ENCODE measurements at regions not wholly inside any gene's neighbourhood (a gene's known extent, or its start where the extent isn't known, plus 50 kb on each side); places are given as distances from the start of the nearest gene placed in this dataset.
"Not testable (repeated sequence)": the region's sequence is repeated elsewhere in the genome, so short reads cannot be mapped to it uniquely, and the experiment has no call there.

- Histone ChIP-seq H3K4me3 (ENCODE audit: low read depth in 1 of 2, low read length in 2 of 2) (no peak overlapping the region), H3K36me3 (ENCODE audit: control insufficient read depth in 1 of 2, insufficient read depth in 2 of 2, low read length in 2 of 2) (no peaks in the 10 kb centered on the region), H3K4me1 (ENCODE audit: control insufficient read depth in 1 of 2, insufficient read depth in 2 of 2, low read length in 2 of 2) (no peaks in the 10 kb centered on the region), H3K9ac (ENCODE audit: low read depth in 1 of 2, low read length in 2 of 2) (no peak overlapping the region), H3K27ac (ENCODE audit: low read depth, low read length) (no peak overlapping the region), H3K27me3 (ENCODE audit: control insufficient read depth in 1 of 2, insufficient read depth in 2 of 2, low read length in 2 of 2) (no peaks in the 10 kb centered on the region), H3K9me3 (ENCODE audit: control insufficient read depth in 1 of 2, low read length in 2 of 2) (no peaks in the 10 kb centered on the region)
These were observed 216.8 kb upstream of the EEF2KMT start for GRCh38 chr16:5314377-5314776.

GRCh38 chr16:5309946-5310611 is 212.5 kb upstream of the EEF2KMT start:
- H3K9me3 ChIP-seq (ENCODE audit: control insufficient read depth in 1 of 2, low read length in 2 of 2): no peaks in the 10 kb centered on the region
- no peaks in the 10 kb centered on the region for H3K36me3 ChIP-seq (ENCODE audit: control insufficient read depth in 1 of 2, insufficient read depth in 2 of 2, low read length in 2 of 2)
- H3K4me1 ChIP-seq (ENCODE audit: control insufficient read depth in 1 of 2, insufficient read depth in 2 of 2, low read length in 2 of 2): no peaks in the 10 kb centered on the region
- no peak overlapping the region for H3K9ac ChIP-seq (ENCODE audit: low read depth in 1 of 2, low read length in 2 of 2)
- H3K4me3 ChIP-seq (ENCODE audit: low read depth in 1 of 2, low read length in 2 of 2): no peak overlapping the region
- H3K27me3 ChIP-seq (ENCODE audit: control insufficient read depth in 1 of 2, insufficient read depth in 2 of 2, low read length in 2 of 2): no peaks in the 10 kb centered on the region
- no peak overlapping the region for H3K27ac ChIP-seq (ENCODE audit: low read depth, low read length)

- Histone ChIP-seq H3K9me3 (ENCODE audit: control insufficient read depth in 1 of 2, low read length in 2 of 2) (peaks cover 0 to 5% of the 10 kb centered on the region in 2 donors), H3K9ac (ENCODE audit: low read depth in 1 of 2, low read length in 2 of 2) (no peak overlapping the region), H3K36me3 (ENCODE audit: control insufficient read depth in 1 of 2, insufficient read depth in 2 of 2, low read length in 2 of 2) (no peaks in the 10 kb centered on the region), H3K4me1 (ENCODE audit: control insufficient read depth in 1 of 2, insufficient read depth in 2 of 2, low read length in 2 of 2) (no peaks in the 10 kb centered on the region), H3K27ac (ENCODE audit: low read depth, low read length) (no peak overlapping the region), H3K4me3 (ENCODE audit: low read depth in 1 of 2, low read length in 2 of 2) (no peak overlapping the region), H3K27me3 (ENCODE audit: control insufficient read depth in 1 of 2, insufficient read depth in 2 of 2, low read length in 2 of 2) (no peaks in the 10 kb centered on the region)
These were observed 207.4 kb upstream of the EEF2KMT start for GRCh38 chr16:5305023-5305422.

DNA sequence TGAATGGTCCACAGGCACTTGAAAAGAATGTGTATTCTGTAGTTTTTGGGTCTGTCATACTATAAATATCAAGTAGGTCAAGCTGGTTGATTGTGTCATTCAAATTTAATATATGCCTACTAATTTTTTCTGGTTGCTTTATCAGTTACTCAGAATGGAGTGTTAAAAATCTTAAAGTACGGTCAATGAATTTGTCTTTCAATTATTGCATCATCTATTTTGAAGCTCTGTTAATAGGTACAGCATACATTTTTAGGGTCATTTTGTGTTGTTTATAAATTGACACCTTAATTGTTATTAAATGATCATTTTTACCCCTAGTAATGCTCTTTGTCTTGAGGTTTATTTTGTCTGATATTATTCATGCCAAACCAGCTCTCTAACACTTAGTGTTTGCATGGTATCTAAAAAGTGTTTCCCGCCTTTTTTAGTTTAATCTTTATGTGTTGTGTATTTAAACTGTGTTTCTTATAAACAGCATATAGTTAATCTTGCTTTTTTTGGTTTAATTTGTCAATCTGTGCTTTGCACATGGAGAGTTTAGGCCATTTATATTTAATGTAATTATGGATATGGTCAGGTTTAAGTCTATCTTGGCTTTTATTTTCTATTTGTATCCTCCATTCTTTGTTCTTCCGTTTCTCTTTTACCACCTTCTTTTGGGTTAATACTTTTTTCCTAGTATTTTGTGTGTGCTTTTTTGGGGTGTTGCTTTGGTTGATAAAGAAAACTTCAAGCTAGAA is 204.9 kb upstream of the EEF2KMT start:
- Histone ChIP-seq H3K9me3 (ENCODE audit: control insufficient read depth in 1 of 2, low read length in 2 of 2) (peaks cover 0 to 5% of the 10 kb centered on the region in 2 donors), H3K27ac (ENCODE audit: low read depth, low read length) (no peak overlapping the region), H3K36me3 (ENCODE audit: control insufficient read depth in 1 of 2, insufficient read depth in 2 of 2, low read length in 2 of 2) (no peaks in the 10 kb centered on the region), H3K4me1 (ENCODE audit: control insufficient read depth in 1 of 2, insufficient read depth in 2 of 2, low read length in 2 of 2) (no peaks in the 10 kb centered on the region), H3K9ac (ENCODE audit: low read depth in 1 of 2, low read length in 2 of 2) (no peak overlapping the region), H3K4me3 (ENCODE audit: low read depth in 1 of 2, low read length in 2 of 2) (no peak overlapping the region), H3K27me3 (ENCODE audit: control insufficient read depth in 1 of 2, insufficient read depth in 2 of 2, low read length in 2 of 2) (no peaks in the 10 kb centered on the region)

DNA sequence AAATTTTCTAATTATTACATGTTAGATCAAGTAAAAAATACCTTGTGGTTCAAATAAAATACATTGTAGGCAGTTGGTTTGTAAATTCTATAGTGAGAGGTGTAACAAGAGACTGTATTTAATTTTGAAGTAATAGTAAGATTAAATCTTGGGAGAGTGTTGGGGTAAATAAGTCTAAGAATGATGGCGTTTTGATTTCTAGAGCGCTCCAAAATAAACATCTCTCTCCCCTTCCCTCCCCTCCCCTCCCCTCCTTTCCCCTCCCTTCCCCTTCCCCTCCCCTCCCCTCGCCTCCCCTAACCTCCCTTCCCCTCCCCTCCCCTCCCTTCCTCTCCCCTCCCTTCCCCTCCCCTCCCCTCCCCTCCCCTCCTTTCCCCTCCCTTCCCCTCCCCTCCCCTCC is 200.6 kb upstream of the EEF2KMT start:
- H3K9me3 ChIP-seq (ENCODE audit: control insufficient read depth in 1 of 2, low read length in 2 of 2): peaks cover 0 to 3% of the 10 kb centered on the region in 2 donors
- H3K36me3 ChIP-seq (ENCODE audit: control insufficient read depth in 1 of 2, insufficient read depth in 2 of 2, low read length in 2 of 2): no peaks in the 10 kb centered on the region
- no peaks in the 10 kb centered on the region for H3K27me3 ChIP-seq (ENCODE audit: control insufficient read depth in 1 of 2, insufficient read depth in 2 of 2, low read length in 2 of 2)
- H3K4me1 ChIP-seq (ENCODE audit: control insufficient read depth in 1 of 2, insufficient read depth in 2 of 2, low read length in 2 of 2): no peaks in the 10 kb centered on the region
- no peak overlapping the region for H3K27ac ChIP-seq (ENCODE audit: low read depth, low read length)
- H3K4me3 ChIP-seq (ENCODE audit: low read depth in 1 of 2, low read length in 2 of 2): no peak overlapping the region
- no peak overlapping the region for H3K9ac ChIP-seq (ENCODE audit: low read depth in 1 of 2, low read length in 2 of 2)

DNA sequence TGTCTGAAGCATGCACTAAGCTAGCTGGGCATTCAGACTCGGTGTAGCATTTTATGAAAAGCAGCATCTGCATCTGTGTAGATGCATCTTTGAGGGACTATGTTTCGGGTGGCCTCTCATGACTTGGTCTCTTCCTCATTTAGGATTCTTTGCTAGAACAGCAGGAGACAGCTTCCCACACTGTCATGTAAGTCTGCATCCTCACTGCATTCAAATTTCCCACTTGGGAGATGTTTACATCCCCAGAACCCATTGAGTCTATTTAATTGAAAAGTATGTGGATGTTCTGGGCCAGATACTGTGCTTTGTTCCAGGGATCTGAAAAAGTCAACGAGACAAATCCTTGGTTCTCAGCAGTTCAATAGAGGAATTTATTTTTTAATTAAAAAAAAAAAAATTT is 198.6 kb upstream of the EEF2KMT start:
- Histone ChIP-seq H3K9me3 (ENCODE audit: control insufficient read depth in 1 of 2, low read length in 2 of 2) (no peaks in the 10 kb centered on the region), H3K27ac (ENCODE audit: low read depth, low read length) (no peak overlapping the region), H3K4me3 (ENCODE audit: low read depth in 1 of 2, low read length in 2 of 2) (no peak overlapping the region), H3K27me3 (ENCODE audit: control insufficient read depth in 1 of 2, insufficient read depth in 2 of 2, low read length in 2 of 2) (no peaks in the 10 kb centered on the region), H3K9ac (ENCODE audit: low read depth in 1 of 2, low read length in 2 of 2) (no peak overlapping the region), H3K4me1 (ENCODE audit: control insufficient read depth in 1 of 2, insufficient read depth in 2 of 2, low read length in 2 of 2) (no peaks in the 10 kb centered on the region), H3K36me3 (ENCODE audit: control insufficient read depth in 1 of 2, insufficient read depth in 2 of 2, low read length in 2 of 2) (no peaks in the 10 kb centered on the region)

GRCh38 chr16:5295304-5295703 is 197.7 kb upstream of the EEF2KMT start:
- H3K27me3 ChIP-seq (ENCODE audit: control insufficient read depth in 1 of 2, insufficient read depth in 2 of 2, low read length in 2 of 2); H3K9ac ChIP-seq (ENCODE audit: low read depth in 1 of 2, low read length in 2 of 2); H3K4me1 ChIP-seq (ENCODE audit: control insufficient read depth in 1 of 2, insufficient read depth in 2 of 2, low read length in 2 of 2); H3K9me3 ChIP-seq (ENCODE audit: control insufficient read depth in 1 of 2, low read length in 2 of 2); H3K27ac ChIP-seq (ENCODE audit: low read depth, low read length); H3K36me3 ChIP-seq (ENCODE audit: control insufficient read depth in 1 of 2, insufficient read depth in 2 of 2, low read length in 2 of 2); H3K4me3 ChIP-seq (ENCODE audit: low read depth in 1 of 2, low read length in 2 of 2): not testable (repeated sequence)

DNA sequence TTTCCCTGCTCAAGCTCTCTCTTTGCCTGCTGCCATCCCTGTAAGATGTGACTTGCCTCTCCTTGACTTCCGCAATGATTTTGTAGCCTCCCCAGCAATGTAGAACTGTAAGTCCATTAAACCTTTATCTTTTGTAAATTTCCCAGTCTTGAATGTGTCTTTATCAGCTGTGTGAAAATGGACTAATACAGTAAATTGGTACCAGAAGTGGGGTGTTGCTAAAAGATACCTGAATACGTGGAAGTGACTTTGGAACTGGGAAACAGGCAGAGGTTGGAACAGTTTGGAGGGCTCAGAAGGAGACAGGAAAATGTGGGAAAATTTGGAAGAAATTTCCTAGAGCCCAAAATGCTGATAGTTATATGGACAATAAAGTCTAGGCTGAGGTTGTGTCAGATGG is 184.6 kb upstream of the EEF2KMT start:
- not testable (repeated sequence) for H3K9ac ChIP-seq (ENCODE audit: low read depth in 1 of 2, low read length in 2 of 2); H3K27me3 ChIP-seq (ENCODE audit: control insufficient read depth in 1 of 2, insufficient read depth in 2 of 2, low read length in 2 of 2); H3K27ac ChIP-seq (ENCODE audit: low read depth, low read length); H3K4me1 ChIP-seq (ENCODE audit: control insufficient read depth in 1 of 2, insufficient read depth in 2 of 2, low read length in 2 of 2); H3K36me3 ChIP-seq (ENCODE audit: control insufficient read depth in 1 of 2, insufficient read depth in 2 of 2, low read length in 2 of 2); H3K9me3 ChIP-seq (ENCODE audit: control insufficient read depth in 1 of 2, low read length in 2 of 2); H3K4me3 ChIP-seq (ENCODE audit: low read depth in 1 of 2, low read length in 2 of 2)

DNA sequence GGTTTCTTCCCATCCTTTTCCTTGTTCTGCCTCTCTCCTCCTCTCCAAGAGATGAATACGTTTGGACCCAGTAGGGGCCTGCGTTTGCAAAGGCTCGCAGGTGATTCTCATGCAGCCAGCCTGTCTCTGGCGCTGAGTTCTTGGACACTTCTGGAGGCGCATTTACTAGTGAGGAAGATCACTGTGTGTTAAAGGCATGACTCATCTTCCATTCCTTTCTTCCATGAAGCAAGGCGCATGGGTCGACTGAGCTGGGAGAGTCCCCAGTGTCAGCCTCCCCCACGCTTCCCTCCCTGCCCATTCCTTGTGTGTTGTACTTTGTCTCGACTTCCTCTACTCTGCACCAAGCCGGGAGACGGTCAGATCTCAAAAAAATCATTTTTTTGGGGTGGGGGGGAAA is 159.9 kb upstream of the EEF2KMT start:
- H3K36me3 ChIP-seq (ENCODE audit: control insufficient read depth in 1 of 2, insufficient read depth in 2 of 2, low read length in 2 of 2): no peaks in the 10 kb centered on the region
- no peak overlapping the region for H3K4me3 ChIP-seq (ENCODE audit: low read depth in 1 of 2, low read length in 2 of 2)
- no peak overlapping the region for H3K9ac ChIP-seq (ENCODE audit: low read depth in 1 of 2, low read length in 2 of 2)
- no peak overlapping the region for H3K27ac ChIP-seq (ENCODE audit: low read depth, low read length)
- no peaks in the 10 kb centered on the region for H3K4me1 ChIP-seq (ENCODE audit: control insufficient read depth in 1 of 2, insufficient read depth in 2 of 2, low read length in 2 of 2)
- H3K27me3 ChIP-seq (ENCODE audit: control insufficient read depth in 1 of 2, insufficient read depth in 2 of 2, low read length in 2 of 2): no peaks in the 10 kb centered on the region
- no peaks in the 10 kb centered on the region for H3K9me3 ChIP-seq (ENCODE audit: control insufficient read depth in 1 of 2, low read length in 2 of 2)

GRCh38 chr16:5252791-5253190 is 155.2 kb upstream of the EEF2KMT start:
- Histone ChIP-seq H3K4me3 (ENCODE audit: low read depth in 1 of 2, low read length in 2 of 2) (no peak overlapping the region), H3K27me3 (ENCODE audit: control insufficient read depth in 1 of 2, insufficient read depth in 2 of 2, low read length in 2 of 2) (no peaks in the 10 kb centered on the region), H3K4me1 (ENCODE audit: control insufficient read depth in 1 of 2, insufficient read depth in 2 of 2, low read length in 2 of 2) (no peaks in the 10 kb centered on the region), H3K9ac (ENCODE audit: low read depth in 1 of 2, low read length in 2 of 2) (no peak overlapping the region), H3K36me3 (ENCODE audit: control insufficient read depth in 1 of 2, insufficient read depth in 2 of 2, low read length in 2 of 2) (no peaks in the 10 kb centered on the region), H3K27ac (ENCODE audit: low read depth, low read length) (no peak overlapping the region), H3K9me3 (ENCODE audit: control insufficient read depth in 1 of 2, low read length in 2 of 2) (no peaks in the 10 kb centered on the region)
